ENCODE measurements at regions not wholly inside any gene's neighbourhood (a gene's known extent, or its start where the extent isn't known, plus 50 kb on each side); places are given as distances from the start of the nearest gene placed in this dataset.
A peak's percentile ranks its signal among the peaks of the same experiment; 100 is the strongest.

GRCh38 chr11:116199182-116199581, 573.6 kb downstream of the BUD13 start:
- no peaks in the 10 kb centered on the region for H3K27me3 ChIP-seq
- no peak for DNase-seq (ENCODE audit: extremely low spot score in 2 of 2)
- no peaks in the 10 kb centered on the region for H3K4me1 ChIP-seq
- no peaks in the 10 kb centered on the region for H3K9me3 ChIP-seq
- no peaks in the 10 kb centered on the region for H3K36me3 ChIP-seq
- TF ChIP-seq POLR2A (IDR thresholded peaks at IDR 0.05) (no peak), POLR2AphosphoS5 (IDR thresholded peaks at IDR 0.05; ENCODE audit: insufficient read depth in 1 of 2, low read depth in 1 of 2) (no peak), CTCF (IDR thresholded peaks at IDR 0.05) (no peak)
- H3K27ac ChIP-seq, result no peak overlapping the region
- no peak overlapping the region for H3K4me3 ChIP-seq
- intact Hi-C loops (cut with DNase I), result no loop called here

GRCh38 chr11:116194156-116194904, 578.5 kb downstream of the BUD13 start:
- Histone ChIP-seq H3K36me3 (no peaks in the 10 kb centered on the region), H3K9me3 (no peaks in the 10 kb centered on the region), H3K27ac (no peak overlapping the region), H3K4me3 (peak overlapping the region; percentile 48 to 51), H3K27me3 (no peaks in the 10 kb centered on the region), H3K4me1 (peaks cover 10% of the 10 kb centered on the region)
- DNase-seq (ENCODE audit: extremely low spot score in 2 of 2), result no peak
- TF ChIP-seq POLR2A (IDR thresholded peaks at IDR 0.05) (no peak), CTCF (IDR thresholded peaks at IDR 0.05) (no peak)
- intact Hi-C loops (cut with DNase I), result no loop called here

- Histone ChIP-seq H3K9me3 (no peaks in the 10 kb centered on the region), H3K27me3 (no peaks in the 10 kb centered on the region), H3K4me3 (peak overlapping the region; percentile 48 to 51), H3K36me3 (no peaks in the 10 kb centered on the region), H3K4me1 (peaks cover 10% of the 10 kb centered on the region), H3K27ac (peak overlapping the region; percentile 67)
- TF ChIP-seq POLR2AphosphoS5 (IDR thresholded peaks at IDR 0.05; ENCODE audit: insufficient read depth in 1 of 2, low read depth in 1 of 2) (no peak), CTCF (IDR thresholded peaks at IDR 0.05) (no peak), POLR2A (IDR thresholded peaks at IDR 0.05) (no peak)
- intact Hi-C loops (cut with DNase I), result no loop called here
- no peak for DNase-seq (ENCODE audit: extremely low spot score in 2 of 2)
Observed at GRCh38 chr11:116193321-116194131, 579.3 kb downstream of the BUD13 start.

- Histone ChIP-seq H3K9me3 (no peaks in the 10 kb centered on the region), H3K4me1 (peaks cover 10% of the 10 kb centered on the region), H3K27me3 (no peaks in the 10 kb centered on the region), H3K27ac (peak overlapping the region; percentile 67), H3K4me3 (peak overlapping the region; percentile 48 to 51), H3K36me3 (no peaks in the 10 kb centered on the region)
- no peak for DNase-seq (ENCODE audit: extremely low spot score in 2 of 2)
- TF ChIP-seq CTCF (IDR thresholded peaks at IDR 0.05) (no peak), POLR2AphosphoS5 (IDR thresholded peaks at IDR 0.05; ENCODE audit: insufficient read depth in 1 of 2, low read depth in 1 of 2) (no peak), POLR2A (IDR thresholded peaks at IDR 0.05) (no peak)
- intact Hi-C loops (cut with DNase I), result no loop called here
Observed at GRCh38 chr11:116192509-116193210, 580.1 kb downstream of the BUD13 start.
